ENCODE measurements at regions not wholly inside any gene's neighbourhood (a gene's known extent, or its start where the extent isn't known, plus 50 kb on each side); places are given as distances from the start of the nearest gene placed in this dataset.

- no peak overlapping the region for H3K27ac ChIP-seq (replicated peaks)
- no peaks in the 10 kb centered on the region for H3K27me3 ChIP-seq (ENCODE audit: insufficient read depth, poor library complexity, severe bottlenecking)
- H3K4me3 ChIP-seq (replicated peaks; ENCODE audit: insufficient read depth, low read length): no peak overlapping the region
- DNase-seq (ENCODE audit: low read depth in 1 of 2, low spot score in 1 of 2): no peak
- TF ChIP-seq CTCF (IDR thresholded peaks at IDR 0.05; ENCODE audit: insufficient read depth, low read length) (no peak), REST (IDR thresholded peaks at IDR 0.05; ENCODE audit: insufficient replicate concordance, low read depth) (no peak), SPI1 (IDR thresholded peaks at IDR 0.05; ENCODE audit: borderline replicate concordance, low read depth) (no peak), GABPA (IDR thresholded peaks at IDR 0.05; ENCODE audit: low read depth) (no peak), POLR2AphosphoS5 (IDR thresholded peaks at IDR 0.05; ENCODE audit: low read depth) (no peak)
Measured at GRCh38 chr2:138994502-138994901, 214.3 kb upstream of the NXPH2 start.

GRCh38 chr2:138985881-138986280 lies 205.7 kb upstream of the NXPH2 start:
- TF ChIP-seq SPI1 (IDR thresholded peaks at IDR 0.05; ENCODE audit: borderline replicate concordance, low read depth): no peak
- DNase-seq (ENCODE audit: low read depth in 1 of 2, low spot score in 1 of 2): no peak
- no peak overlapping the region for H3K27ac ChIP-seq (replicated peaks)
- no peak overlapping the region for H3K4me3 ChIP-seq (replicated peaks; ENCODE audit: insufficient read depth, low read length)
- H3K27me3 ChIP-seq (ENCODE audit: insufficient read depth, poor library complexity, severe bottlenecking): no peaks in the 10 kb centered on the region

- no peak for DNase-seq (ENCODE audit: low read depth in 1 of 2, low spot score in 1 of 2)
- TF ChIP-seq REST (IDR thresholded peaks at IDR 0.05; ENCODE audit: insufficient replicate concordance, low read depth) (no peak), POLR2AphosphoS5 (IDR thresholded peaks at IDR 0.05; ENCODE audit: low read depth) (no peak), CTCF (IDR thresholded peaks at IDR 0.05; ENCODE audit: insufficient read depth, low read length) (no peak), SPI1 (IDR thresholded peaks at IDR 0.05; ENCODE audit: borderline replicate concordance, low read depth) (no peak), GABPA (IDR thresholded peaks at IDR 0.05; ENCODE audit: low read depth) (no peak)
- no peaks in the 10 kb centered on the region for H3K27me3 ChIP-seq (ENCODE audit: insufficient read depth, poor library complexity, severe bottlenecking)
- H3K27ac ChIP-seq (replicated peaks): no peak overlapping the region
- no peak overlapping the region for H3K4me3 ChIP-seq (replicated peaks; ENCODE audit: insufficient read depth, low read length)
Measured at GRCh38 chr2:138979131-138979785, 199.1 kb upstream of the NXPH2 start.

GRCh38 chr2:138974651-138975050 lies 194.5 kb upstream of the NXPH2 start:
- TF ChIP-seq POLR2AphosphoS5 (IDR thresholded peaks at IDR 0.05; ENCODE audit: low read depth) (no peak), REST (IDR thresholded peaks at IDR 0.05; ENCODE audit: insufficient replicate concordance, low read depth) (no peak), SPI1 (IDR thresholded peaks at IDR 0.05; ENCODE audit: borderline replicate concordance, low read depth) (no peak), GABPA (IDR thresholded peaks at IDR 0.05; ENCODE audit: low read depth) (no peak), CTCF (IDR thresholded peaks at IDR 0.05; ENCODE audit: insufficient read depth, low read length) (no peak)
- H3K4me3 ChIP-seq (replicated peaks; ENCODE audit: insufficient read depth, low read length): no peak overlapping the region
- no peak overlapping the region for H3K27ac ChIP-seq (replicated peaks)
- DNase-seq (ENCODE audit: low read depth in 1 of 2, low spot score in 1 of 2): no peak
- no peaks in the 10 kb centered on the region for H3K27me3 ChIP-seq (ENCODE audit: insufficient read depth, poor library complexity, severe bottlenecking)
